ENCODE measurements at regions not wholly inside any gene's neighbourhood (a gene's known extent, or its start where the extent isn't known, plus 50 kb on each side); places are given as distances from the start of the nearest gene placed in this dataset.

GRCh38 chr7:67407392-67408071 is 410.9 kb downstream of the TYW1 start:
- Histone ChIP-seq H3K9me3 (peaks cover 0 to 8% (median 0%) of the 10 kb centered on the region in 12 donors), H3K4me3 (no peak overlapping the region), H3K27me3 (no peaks in the 10 kb centered on the region), H3K36me3 (no peaks in the 10 kb centered on the region), H3K27ac (peak overlapping the region in 1 of 12 donors; percentile 22), H3K4me1 (no peaks in the 10 kb centered on the region)
- ATAC-seq (no peak), DNase-seq (no peak)
- WGBS, 4 donors = 69 to 75% (median 73%) methylated on average over 9 of the region's 9 CpGs
- intact Hi-C loops (cut with DNase I) = no loop called here
- no peak for TF ChIP-seq POLR2A (IDR thresholded peaks at IDR 0.05)
- TF ChIP-seq, protein P1, sequence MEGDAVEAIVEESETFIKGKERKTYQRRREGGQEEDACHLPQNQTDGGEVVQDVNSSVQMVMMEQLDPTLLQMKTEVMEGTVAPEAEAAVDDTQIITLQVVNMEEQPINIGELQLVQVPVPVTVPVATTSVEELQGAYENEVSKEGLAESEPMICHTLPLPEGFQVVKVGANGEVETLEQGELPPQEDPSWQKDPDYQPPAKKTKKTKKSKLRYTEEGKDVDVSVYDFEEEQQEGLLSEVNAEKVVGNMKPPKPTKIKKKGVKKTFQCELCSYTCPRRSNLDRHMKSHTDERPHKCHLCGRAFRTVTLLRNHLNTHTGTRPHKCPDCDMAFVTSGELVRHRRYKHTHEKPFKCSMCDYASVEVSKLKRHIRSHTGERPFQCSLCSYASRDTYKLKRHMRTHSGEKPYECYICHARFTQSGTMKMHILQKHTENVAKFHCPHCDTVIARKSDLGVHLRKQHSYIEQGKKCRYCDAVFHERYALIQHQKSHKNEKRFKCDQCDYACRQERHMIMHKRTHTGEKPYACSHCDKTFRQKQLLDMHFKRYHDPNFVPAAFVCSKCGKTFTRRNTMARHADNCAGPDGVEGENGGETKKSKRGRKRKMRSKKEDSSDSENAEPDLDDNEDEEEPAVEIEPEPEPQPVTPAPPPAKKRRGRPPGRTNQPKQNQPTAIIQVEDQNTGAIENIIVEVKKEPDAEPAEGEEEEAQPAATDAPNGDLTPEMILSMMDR (IDR thresholded peaks at IDR 0.05) = no peak

DNA sequence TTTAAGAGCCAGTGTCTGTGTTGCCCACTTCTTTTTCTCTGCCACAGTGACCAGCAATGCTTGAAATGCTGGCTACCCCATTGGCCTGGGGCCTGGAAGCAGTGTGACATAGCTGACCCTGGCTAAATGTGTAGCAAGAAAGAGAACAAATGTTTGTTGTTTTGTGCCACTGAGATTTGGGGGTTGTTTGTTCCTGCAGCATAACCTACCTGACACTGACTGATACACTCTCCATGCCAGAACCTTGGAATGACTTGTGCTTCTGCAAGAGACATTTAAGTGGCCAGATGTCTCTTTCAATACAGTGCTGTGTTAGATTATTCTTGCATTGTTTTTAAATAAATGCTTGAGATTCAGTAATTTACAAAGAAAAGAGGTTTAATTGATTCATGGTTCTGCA is 411.5 kb downstream of the TYW1 start:
- H3K27me3 ChIP-seq = no peaks in the 10 kb centered on the region
- H3K9me3 ChIP-seq = peaks cover 0 to 5% (median 0%) of the 10 kb centered on the region in 12 donors
- no peak for TF ChIP-seq POLR2A (IDR thresholded peaks at IDR 0.05)
- TF ChIP-seq, protein P1 (IDR thresholded peaks at IDR 0.05) = no peak
- no peak overlapping the region for H3K4me3 ChIP-seq
- intact Hi-C loops (cut with DNase I) = no loop called here
- no peak overlapping the region for H3K27ac ChIP-seq
- DNase-seq (no peak), ATAC-seq (no peak)
- no peaks in the 10 kb centered on the region for H3K4me1 ChIP-seq
- no peaks in the 10 kb centered on the region for H3K36me3 ChIP-seq

DNA sequence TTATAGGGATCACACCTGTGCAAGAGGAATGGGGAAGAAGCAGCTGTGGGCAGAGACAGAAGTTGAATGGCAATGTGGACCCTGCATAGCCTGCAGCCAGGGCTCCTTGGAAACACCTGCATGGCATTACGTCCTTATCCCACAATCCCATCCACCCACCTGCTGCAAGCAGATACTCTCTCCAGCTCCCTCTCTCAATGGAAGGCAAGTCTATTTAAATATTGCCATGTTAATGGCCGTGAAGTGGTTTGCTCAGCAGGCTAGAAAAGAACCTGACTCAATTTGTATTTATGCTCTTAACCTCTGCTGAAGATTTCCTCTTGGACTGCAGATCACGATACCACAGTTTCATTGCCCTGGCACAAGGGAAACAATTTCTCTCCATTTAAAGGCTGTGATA is 417.0 kb downstream of the TYW1 start:
- Histone ChIP-seq H3K27me3 (peaks cover 0 to 4% (median 0%) of the 10 kb centered on the region in 9 donors), H3K4me3 (no peak overlapping the region), H3K9me3 (peaks cover 0 to 13% (median 0%) of the 10 kb centered on the region in 12 donors), H3K4me1 (no peaks in the 10 kb centered on the region), H3K36me3 (no peaks in the 10 kb centered on the region), H3K27ac (no peak overlapping the region)
- DNase-seq (no peak), ATAC-seq (no peak)
- intact Hi-C loops (cut with DNase I) = no loop called here
- TF ChIP-seq, protein P1 (IDR thresholded peaks at IDR 0.05) = no peak
- TF ChIP-seq POLR2A (IDR thresholded peaks at IDR 0.05) = no peak
- 54 to 67% (median 59%) methylated on average over 3 of the region's 3 CpGs for WGBS, 4 donors

- WGBS, 4 donors = 82 to 92% (median 90%) methylated on average over 6 of the region's 6 CpGs
- intact Hi-C loops (cut with DNase I) = no loop called here
- TF ChIP-seq, protein P1 (IDR thresholded peaks at IDR 0.05) = no peak
- TF ChIP-seq POLR2A (IDR thresholded peaks at IDR 0.05) = no peak
- DNase-seq (no peak), ATAC-seq (no peak)
- Histone ChIP-seq H3K4me1 (no peaks in the 10 kb centered on the region), H3K9me3 (peaks cover 0 to 13% (median 0%) of the 10 kb centered on the region in 12 donors), H3K27me3 (peaks cover 0 to 4% (median 0%) of the 10 kb centered on the region in 9 donors), H3K36me3 (no peaks in the 10 kb centered on the region), H3K4me3 (no peak overlapping the region), H3K27ac (no peak overlapping the region)
Observed at GRCh38 chr7:67414858-67415257, 418.2 kb downstream of the TYW1 start.
